ENCODE measurements at regions not wholly inside any gene's neighbourhood (a gene's known extent, or its start where the extent isn't known, plus 50 kb on each side); places are given as distances from the start of the nearest gene placed in this dataset.

DNA sequence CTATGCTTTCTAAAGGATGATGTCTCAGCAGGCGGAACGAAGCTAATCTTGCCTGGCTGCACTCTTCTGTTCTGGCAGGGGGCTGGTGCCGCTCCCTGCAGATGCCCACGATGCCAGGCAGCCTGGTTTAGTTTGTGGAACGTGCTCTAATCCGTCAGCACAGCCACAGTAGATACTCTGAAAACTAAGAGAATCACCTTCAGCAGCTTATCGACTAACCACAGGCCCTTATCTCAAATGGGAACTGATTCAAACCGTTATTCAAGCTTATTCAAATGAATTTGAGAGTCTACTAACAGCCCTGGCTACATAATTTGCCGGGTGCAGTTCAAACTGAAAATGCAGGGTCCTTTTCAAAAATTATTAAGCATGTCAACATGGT is 246.6 kb upstream of the ANKRD55 start:
- TF ChIP-seq, protein P1, sequence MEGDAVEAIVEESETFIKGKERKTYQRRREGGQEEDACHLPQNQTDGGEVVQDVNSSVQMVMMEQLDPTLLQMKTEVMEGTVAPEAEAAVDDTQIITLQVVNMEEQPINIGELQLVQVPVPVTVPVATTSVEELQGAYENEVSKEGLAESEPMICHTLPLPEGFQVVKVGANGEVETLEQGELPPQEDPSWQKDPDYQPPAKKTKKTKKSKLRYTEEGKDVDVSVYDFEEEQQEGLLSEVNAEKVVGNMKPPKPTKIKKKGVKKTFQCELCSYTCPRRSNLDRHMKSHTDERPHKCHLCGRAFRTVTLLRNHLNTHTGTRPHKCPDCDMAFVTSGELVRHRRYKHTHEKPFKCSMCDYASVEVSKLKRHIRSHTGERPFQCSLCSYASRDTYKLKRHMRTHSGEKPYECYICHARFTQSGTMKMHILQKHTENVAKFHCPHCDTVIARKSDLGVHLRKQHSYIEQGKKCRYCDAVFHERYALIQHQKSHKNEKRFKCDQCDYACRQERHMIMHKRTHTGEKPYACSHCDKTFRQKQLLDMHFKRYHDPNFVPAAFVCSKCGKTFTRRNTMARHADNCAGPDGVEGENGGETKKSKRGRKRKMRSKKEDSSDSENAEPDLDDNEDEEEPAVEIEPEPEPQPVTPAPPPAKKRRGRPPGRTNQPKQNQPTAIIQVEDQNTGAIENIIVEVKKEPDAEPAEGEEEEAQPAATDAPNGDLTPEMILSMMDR (IDR thresholded peaks at IDR 0.05) = no peak
- no peak for TF ChIP-seq YY1 (IDR thresholded peaks at IDR 0.05; ENCODE audit: low read depth)
- TF ChIP-seq SIN3A (IDR thresholded peaks at IDR 0.05; ENCODE audit: borderline replicate concordance, low read depth, low read length) = no peak
- no peak for TF ChIP-seq IRF3 (IDR thresholded peaks at IDR 0.05; ENCODE audit: low read depth, low read length)
- TF ChIP-seq EZH2phosphoT487 (IDR thresholded peaks at IDR 0.05; ENCODE audit: borderline replicate concordance, low read depth) = no peak
- TF ChIP-seq SMC3 (IDR thresholded peaks at IDR 0.05; ENCODE audit: low read depth, low read length) = no peak
- TF ChIP-seq, protein P2, sequence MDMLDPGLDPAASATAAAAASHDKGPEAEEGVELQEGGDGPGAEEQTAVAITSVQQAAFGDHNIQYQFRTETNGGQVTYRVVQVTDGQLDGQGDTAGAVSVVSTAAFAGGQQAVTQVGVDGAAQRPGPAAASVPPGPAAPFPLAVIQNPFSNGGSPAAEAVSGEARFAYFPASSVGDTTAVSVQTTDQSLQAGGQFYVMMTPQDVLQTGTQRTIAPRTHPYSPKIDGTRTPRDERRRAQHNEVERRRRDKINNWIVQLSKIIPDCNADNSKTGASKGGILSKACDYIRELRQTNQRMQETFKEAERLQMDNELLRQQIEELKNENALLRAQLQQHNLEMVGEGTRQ (IDR thresholded peaks at IDR 0.05; ENCODE audit: borderline replicate concordance, low read depth, low read length) = no peak
- TF ChIP-seq JUND (IDR thresholded peaks at IDR 0.05) = no peak
- no peak for TF ChIP-seq RFX5 (IDR thresholded peaks at IDR 0.05; ENCODE audit: low read length)
- no peak for TF ChIP-seq RCOR1 (IDR thresholded peaks at IDR 0.05; ENCODE audit: low read length)
- no peak for TF ChIP-seq TEAD4 (IDR thresholded peaks at IDR 0.05; ENCODE audit: borderline replicate concordance, insufficient read depth)
- TF ChIP-seq ZBTB33 (IDR thresholded peaks at IDR 0.05; ENCODE audit: borderline replicate concordance, low read depth) = no peak
- no peak for TF ChIP-seq CHD2 (IDR thresholded peaks at IDR 0.05; ENCODE audit: low read length, partially characterized antibody)
- peak in 1 of 2 experiments; percentile 25; a peak in 1 of 4 replicates for TF ChIP-seq EP300 (IDR thresholded peaks at IDR 0.05; ENCODE audit: borderline replicate concordance in 1 of 2, low read depth in 1 of 2, low read length in 1 of 2)
